GM12878 (cell line): ENCODE measurements at regions not wholly inside any gene's neighbourhood (a gene's known extent, or its start where the extent isn't known, plus 50 kb on each side); places are given as distances from the start of the nearest gene placed in this dataset.

ENCODE experiments used
- ATAC-seq: fragments of 200-7000 bp; cut with Tn5 transposase; 3 replicates; pipeline ENCODE4 v1.9.1; 2020; ENCODE audit warnings: mild to moderate bottlenecking, moderate library complexity
- BruUV-seq: library from RNA; stranded (reverse); fragments of 400-500 nt; replicated peaks from 2 replicates; lab custom pipeline; 2021; lab: Mats Ljungman, UMichigan
- CTCF ChIA-PET: fragments of 300-600 bp; sonication (Branson Sonifier 250); formaldehyde crosslinking; extraction: SDS; loops from one replicate; lab custom pipeline; 2021; ENCODE audit warnings: inconsistent platforms; lab: Yijun Ruan, JAX
- POLR2A ChIA-PET: fragments of 350-600 bp; formaldehyde crosslinking; extraction: SDS; loops from one replicate; lab custom pipeline; 2021; ENCODE audit warnings: inconsistent platforms; lab: Charles Lee
- RAD21 ChIA-PET: fragments of 300-600 bp; sonication (Branson Sonifier 250); formaldehyde crosslinking; loops from one replicate; lab custom pipeline; 2023; ENCODE audit warnings: antibody characterized with exemption; ENCODE audit not compliant: unreplicated experiment; lab: Charles Lee
- SMC1A ChIA-PET: fragments of 300-600 bp; sonication (Branson Sonifier 250); formaldehyde crosslinking; loops from one replicate; lab custom pipeline; 2023; ENCODE audit not compliant: unreplicated experiment, uncharacterized antibody; lab: Charles Lee
- DNase-seq: peaks from one replicate; pipeline ENCODE4 v3.0.0-alpha.2; 2011; ENCODE audit warnings: low read depth, low spot score
- FAIRE-seq: peaks from 3 replicates; lab custom pipeline; 2011; peaks lifted over from hg19 to GRCh38; lab: Jason Lieb, UNC
- H2AFZ ChIP-seq: 2 replicates; pipeline ENCODE4 v1.6.0; 2011; ENCODE audit warnings: low read depth, low read length, control low read depth; ENCODE audit not compliant: control insufficient read depth
- H3K27ac ChIP-seq: 2 replicates; pipeline ENCODE4 v1.5.1; 2011; ENCODE audit warnings: control low read depth; ENCODE audit not compliant: control insufficient read depth, insufficient read depth
- H3K27me3 ChIP-seq, 2 experiments: replicated peaks in 1 of 2; 2 replicates each; pipeline versions ENCODE4 v1.6.0 to v1.6.1; 2011; ENCODE audit warnings: low read length in 1 of 2; ENCODE audit not compliant: control insufficient read depth in 2 of 2, insufficient read depth in 2 of 2
- H3K36me3 ChIP-seq, 2 experiments: 2 replicates each; pipeline ENCODE4 v1.5.1; 2011; ENCODE audit warnings: low read length in 1 of 2; ENCODE audit not compliant: control insufficient read depth in 2 of 2, insufficient read depth in 2 of 2
- H3K4me1 ChIP-seq: 2 replicates; pipeline ENCODE4 v1.6.1; 2011; ENCODE audit warnings: mild to moderate bottlenecking, low read length, moderate library complexity, mixed read lengths; ENCODE audit not compliant: control insufficient read depth, insufficient read depth
- H3K4me2 ChIP-seq: 2 replicates; pipeline ENCODE4 v1.6.0; 2011; ENCODE audit warnings: control low read depth; ENCODE audit not compliant: control insufficient read depth, insufficient read depth
- H3K4me3 ChIP-seq: fragments of 200-600 bp; sonication (generic); 2 replicates; pipeline ENCODE4 v1.5.1; 2016
- H3K79me2 ChIP-seq: 2 replicates; pipeline ENCODE4 v1.6.0; 2011; ENCODE audit warnings: low read length; ENCODE audit not compliant: control insufficient read depth, insufficient read depth
- H3K9ac ChIP-seq: 2 replicates; pipeline ENCODE4 v1.8.0; 2011; ENCODE audit warnings: low read length, control low read depth, mixed read lengths; ENCODE audit not compliant: control insufficient read depth, insufficient read depth
- H3K9me3 ChIP-seq: replicated peaks from 3 replicates; pipeline ENCODE4 v1.5.1; 2011; ENCODE audit warnings: mild to moderate bottlenecking, low read length; ENCODE audit not compliant: control insufficient read depth, insufficient read depth
- H4K20me1 ChIP-seq: 2 replicates; pipeline ENCODE4 v1.6.0; 2011; ENCODE audit not compliant: control insufficient read depth, insufficient read depth
- CHD2 ChIP-seq: IDR thresholded peaks from 2 replicates; pipeline ENCODE4 v1.6.1; 2011; ENCODE audit warnings: low read depth, low read length, improper control_type of control experiment, borderline replicate concordance
- EP300 ChIP-seq, 2 experiments: fragments of 150-350 bp in 1 of 2; IDR thresholded peaks; 2 replicates each; pipeline ENCODE4 v1.6.1; 2011 to 2012; ENCODE audit warnings: low read depth in 2 of 2, low read length in 2 of 2, borderline replicate concordance in 1 of 2, improper control_type of control experiment in 1 of 2, inconsistent platforms in 1 of 2; ENCODE audit not compliant: control insufficient read depth in 1 of 2
- ESRRA ChIP-seq: IDR thresholded peaks from 2 replicates; pipeline ENCODE4 v1.6.1; 2012; ENCODE audit warnings: mild to moderate bottlenecking, low read length, improper control_type of control experiment
- FOXK2 ChIP-seq: fragments of 450-650 bp; IDR thresholded peaks from 2 replicates; pipeline ENCODE4 v1.6.1; 2017; ENCODE audit warnings: mild to moderate bottlenecking, moderate library complexity
- FOXM1 ChIP-seq: IDR thresholded peaks from 2 replicates; pipeline ENCODE4 v1.6.1; 2012; ENCODE audit warnings: low read depth, mild to moderate bottlenecking, inconsistent platforms, low read length, moderate library complexity
- HDAC2 ChIP-seq: fragments of 200-600 bp; sonication (generic); IDR thresholded peaks from 2 replicates; pipeline ENCODE4 v1.6.1; 2017
- KAT2A ChIP-seq: conservative IDR thresholded peaks from 2 replicates; pipeline ENCODE4 v1.6.1; 2011; ENCODE audit warnings: low read depth, low read length; ENCODE audit not compliant: control insufficient read depth
- MLLT1 ChIP-seq: fragments of 450-650 bp; IDR thresholded peaks from 2 replicates; pipeline ENCODE4 v1.6.1; 2016; ENCODE audit warnings: mild to moderate bottlenecking
- NFYA ChIP-seq: IDR thresholded peaks from 2 replicates; pipeline ENCODE4 v1.6.1; 2011; ENCODE audit warnings: low read depth, mild to moderate bottlenecking, low read length, improper control_type of control experiment, borderline replicate concordance
- NFYB ChIP-seq: IDR thresholded peaks from 2 replicates; pipeline ENCODE4 v1.6.1; 2011; ENCODE audit warnings: low read depth, mild to moderate bottlenecking, low read length, improper control_type of control experiment, moderate library complexity; ENCODE audit not compliant: insufficient read depth
- NR2F1 ChIP-seq: fragments of 450-650 bp; conservative IDR thresholded peaks from 2 replicates; pipeline ENCODE4 v1.6.1; 2017; ENCODE audit warnings: mild to moderate bottlenecking
- RUNX3 ChIP-seq: IDR thresholded peaks from 2 replicates; pipeline ENCODE4 v1.6.1; 2012; ENCODE audit warnings: low read length, inconsistent platforms
- SMC3 ChIP-seq: IDR thresholded peaks from 2 replicates; pipeline ENCODE4 v1.6.1; 2011; ENCODE audit warnings: low read length, improper control_type of control experiment, borderline replicate concordance
- SREBF1 ChIP-seq: IDR thresholded peaks from 2 replicates; pipeline ENCODE4 v1.6.1; 2012; ENCODE audit warnings: mild to moderate bottlenecking, low read length
- SRF ChIP-seq, 2 experiments: IDR thresholded peaks; 2 replicates each; pipeline ENCODE4 v1.6.1; 2011; ENCODE audit warnings: low read depth in 2 of 2, low read length in 2 of 2, mild to moderate bottlenecking in 1 of 2, moderate library complexity in 1 of 2
- SUZ12 ChIP-seq: fragments of 200-600 bp; sonication (generic); IDR thresholded peaks from one replicate; pipeline ENCODE4 v1.6.1; 2018; ENCODE audit warnings: antibody characterized with exemption, mild to moderate bottlenecking; ENCODE audit not compliant: unreplicated experiment
- TCF12 ChIP-seq: IDR thresholded peaks from 2 replicates; pipeline ENCODE4 v1.6.1; 2011; ENCODE audit warnings: low read depth, mild to moderate bottlenecking, low read length
- ZNF687 ChIP-seq: fragments of 450-650 bp; IDR thresholded peaks from 2 replicates; pipeline ENCODE4 v1.6.1; 2017; ENCODE audit warnings: mild to moderate bottlenecking, moderate library complexity
- ZZZ3 ChIP-seq: IDR thresholded peaks from 2 replicates; pipeline ENCODE4 v1.6.1; 2011; ENCODE audit warnings: low read depth; ENCODE audit not compliant: control insufficient read depth, insufficient read length
- WGBS: methylation state at CpG from one replicate; pipeline ENCODE4 v1.1.6; 2016; ENCODE audit warnings: low lambda C conversion rate; ENCODE audit not compliant: insufficient replicate concordance, insufficient coverage; ENCODE audit errors: missing lambda C conversion rate; 5-methylcytosine and 5-hydroxymethylcytosine counted together
- in situ Hi-C: fragments of 300-500 bp; cut with MboI; formaldehyde crosslinking; loops from 9 replicates; pipeline ENCODE4 v1.14.3; 2018; ENCODE audit warnings: mixed read lengths
- intact Hi-C: fragments of 100-400 bp; cut with micrococcal nuclease; formaldehyde crosslinking; loops from one replicate; pipeline ENCODE4 v1.14.2; 2022; ENCODE audit not compliant: unreplicated experiment
- TF ChIP-seq, protein P1 (sequence below): fragments of 450-650 bp; IDR thresholded peaks from 2 replicates; pipeline ENCODE4 v1.6.1; 2017; ENCODE audit warnings: mild to moderate bottlenecking

DNA sequence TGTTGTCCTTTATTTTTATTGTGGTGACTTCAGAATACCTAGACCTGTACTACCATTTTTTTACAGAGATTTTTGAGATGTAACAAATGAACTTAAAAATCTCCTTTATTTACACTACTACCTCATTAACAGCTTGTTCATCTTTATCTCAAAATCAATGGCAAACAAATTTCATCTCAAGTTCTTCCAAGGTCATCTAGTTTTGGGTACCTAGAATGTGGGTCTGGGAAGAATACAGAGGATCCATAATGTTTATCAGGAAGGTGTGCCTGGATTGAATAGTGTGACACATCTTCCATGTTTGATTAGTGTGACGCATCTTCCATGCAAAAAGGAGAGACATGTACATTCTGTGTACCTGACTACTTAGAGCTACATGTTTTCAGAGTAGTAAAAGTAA, 63.3 kb upstream of the CCDC179 start:
- RAD21 ChIA-PET: interaction anchor here (1.6 kb wide), 1 partner anchor 97 kb away, joined by 5 read pairs; no protein-coding TSS in a partner anchor
- intact Hi-C loops (no loop called here), in situ Hi-C loops (no loop called here)
- POLR2A ChIA-PET: no interaction called here
- 48% methylated on average over 1 of the region's 1 CpG for WGBS
- H3K36me3 ChIP-seq: no peaks in the 10 kb centered on the region
- H3K27me3 ChIP-seq: no peaks in the 10 kb centered on the region
- no peak overlapping the region for H3K4me2 ChIP-seq
- FAIRE-seq (no peak), DNase-seq (no peak), ATAC-seq (no peak)
- no peak overlapping the region for H3K27ac ChIP-seq
- H2AFZ ChIP-seq: no peak overlapping the region
- no peaks in the 10 kb centered on the region for H3K79me2 ChIP-seq
- H3K9me3 ChIP-seq: no peaks in the 10 kb centered on the region
- no peak for TF ChIP-seq MLLT1
- no peak for TF ChIP-seq HDAC2
- TF ChIP-seq RUNX3: no peak
- no peak for TF ChIP-seq SRF (IDR thresholded peaks at IDR 0.05; ENCODE audit: low read depth in 2 of 2, low read length in 2 of 2)
- no peak for TF ChIP-seq SMC3
- no peak for TF ChIP-seq TCF12
- no peak for TF ChIP-seq FOXM1
- no peak for TF ChIP-seq SUZ12
- TF ChIP-seq ZNF687: no peak
- no peak for TF ChIP-seq ESRRA
- no peak for TF ChIP-seq CHD2
- no peak for TF ChIP-seq NFYB
- TF ChIP-seq, protein P1, sequence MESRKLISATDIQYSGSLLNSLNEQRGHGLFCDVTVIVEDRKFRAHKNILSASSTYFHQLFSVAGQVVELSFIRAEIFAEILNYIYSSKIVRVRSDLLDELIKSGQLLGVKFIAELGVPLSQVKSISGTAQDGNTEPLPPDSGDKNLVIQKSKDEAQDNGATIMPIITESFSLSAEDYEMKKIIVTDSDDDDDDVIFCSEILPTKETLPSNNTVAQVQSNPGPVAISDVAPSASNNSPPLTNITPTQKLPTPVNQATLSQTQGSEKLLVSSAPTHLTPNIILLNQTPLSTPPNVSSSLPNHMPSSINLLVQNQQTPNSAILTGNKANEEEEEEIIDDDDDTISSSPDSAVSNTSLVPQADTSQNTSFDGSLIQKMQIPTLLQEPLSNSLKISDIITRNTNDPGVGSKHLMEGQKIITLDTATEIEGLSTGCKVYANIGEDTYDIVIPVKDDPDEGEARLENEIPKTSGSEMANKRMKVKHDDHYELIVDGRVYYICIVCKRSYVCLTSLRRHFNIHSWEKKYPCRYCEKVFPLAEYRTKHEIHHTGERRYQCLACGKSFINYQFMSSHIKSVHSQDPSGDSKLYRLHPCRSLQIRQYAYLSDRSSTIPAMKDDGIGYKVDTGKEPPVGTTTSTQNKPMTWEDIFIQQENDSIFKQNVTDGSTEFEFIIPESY: no peak
- no peak for TF ChIP-seq ZZZ3
- no peak for TF ChIP-seq SREBF1
- no peak for TF ChIP-seq FOXK2
- TF ChIP-seq NFYA: no peak
- TF ChIP-seq EP300 (IDR thresholded peaks at IDR 0.05; ENCODE audit: borderline replicate concordance in 1 of 2, control insufficient read depth in 1 of 2, low read depth in 2 of 2, low read length in 2 of 2): no peak
- no peak for TF ChIP-seq KAT2A
- TF ChIP-seq NR2F1: no peak
- H3K4me1 ChIP-seq: no peaks in the 10 kb centered on the region
- no peaks in the 10 kb centered on the region for H4K20me1 ChIP-seq
- no peak overlapping the region for H3K4me3 ChIP-seq
- SMC1A ChIA-PET: interaction anchor here (1.4 kb wide), 1 partner anchor 48 kb away, joined by 5 read pairs; no protein-coding TSS in a partner anchor
- CTCF ChIA-PET: interaction anchor here (1.0 to 2.9 kb wide), 2 partner anchors 47 to 48 kb away, joined by 5 to 24 read pairs; no protein-coding TSS in a partner anchor
- no TSS peak for BruUV-seq
- no peak overlapping the region for H3K9ac ChIP-seq
